ENCODE measurements at regions not wholly inside any gene's neighbourhood (a gene's known extent, or its start where the extent isn't known, plus 50 kb on each side); places are given as distances from the start of the nearest gene placed in this dataset.

- no peak for TF ChIP-seq HDAC2 (IDR thresholded peaks at IDR 0.05; ENCODE audit: borderline replicate concordance in 1 of 2, low read depth in 2 of 2, low read length in 2 of 2)
- TF ChIP-seq CHD1 (IDR thresholded peaks at IDR 0.05; ENCODE audit: low read depth, low read length), result no peak
- TF ChIP-seq MAFK (IDR thresholded peaks at IDR 0.05; ENCODE audit: low read depth, low read length), result no peak
- TF ChIP-seq SAP30 (IDR thresholded peaks at IDR 0.05; ENCODE audit: insufficient read depth, insufficient replicate concordance, low read length), result no peak
- TF ChIP-seq BACH1 (IDR thresholded peaks at IDR 0.05; ENCODE audit: low read length), result no peak
- TF ChIP-seq SRF (IDR thresholded peaks at IDR 0.05; ENCODE audit: low read depth, low read length), result no peak
Measured at GRCh38 chr5:124393584-124394379, 352.7 kb downstream of the ZNF608 start (continued).

Measured in H1 (cell line).